ENCODE measurements at regions not wholly inside any gene's neighbourhood (a gene's known extent, or its start where the extent isn't known, plus 50 kb on each side); places are given as distances from the start of the nearest gene placed in this dataset.

DNA sequence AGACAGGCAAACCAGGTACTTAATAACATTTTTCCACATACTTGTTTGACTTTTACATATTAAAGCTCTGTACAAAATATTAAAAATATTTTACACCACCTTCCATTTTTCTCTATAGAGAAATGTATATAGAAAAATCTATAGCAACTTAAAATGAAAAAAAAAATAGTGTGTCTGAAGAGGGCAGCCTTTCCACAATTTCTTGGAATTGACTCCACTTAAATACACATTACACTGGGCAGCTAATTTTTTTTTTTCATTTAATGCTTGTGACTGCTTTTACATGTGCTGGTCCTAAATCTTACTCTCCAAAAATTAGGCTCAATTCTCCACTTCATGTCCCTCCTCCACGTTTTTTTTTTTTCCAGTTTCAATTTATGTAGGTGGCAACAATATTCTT lies 427.0 kb upstream of the RBMS3 start:
- no peak for TF ChIP-seq ESRRA (IDR thresholded peaks at IDR 0.05; ENCODE audit: low read length)
- no peak; a peak in 1 of 6 replicates for TF ChIP-seq CTCF (IDR thresholded peaks at IDR 0.05 in 2 of 3, conservative IDR thresholded peaks at IDR 0.05 in 1 of 3; ENCODE audit: control insufficient read depth in 2 of 3, extremely low read depth in 1 of 3, insufficient read depth in 1 of 3, low read depth in 3 of 3, low read length in 3 of 3)
- no peak for TF ChIP-seq EP300 (IDR thresholded peaks at IDR 0.05; ENCODE audit: borderline replicate concordance in 1 of 2, control insufficient read depth in 1 of 2, low read depth in 2 of 2, low read length in 2 of 2)
- no peak for TF ChIP-seq HDGF (IDR thresholded peaks at IDR 0.05)
- TF ChIP-seq POLR2A (IDR thresholded peaks at IDR 0.05; ENCODE audit: low read depth, low read length) = no peak
- no peak for TF ChIP-seq SREBF2 (IDR thresholded peaks at IDR 0.05; ENCODE audit: low read length)
- TF ChIP-seq RAD51 (IDR thresholded peaks at IDR 0.05) = no peak

All from GM12878 (cell line).